22Rv1 (cell line): ENCODE measurements at regions not wholly inside any gene's neighbourhood (a gene's known extent, or its start where the extent isn't known, plus 50 kb on each side); places are given as distances from the start of the nearest gene placed in this dataset.

Experiments used
- CTCF ChIP-seq: fragments of 450-650 bp; IDR thresholded peaks from 2 replicates; pipeline ENCODE4 v1.5.1; 2017; ENCODE audit warnings: mild to moderate bottlenecking
- ZFX ChIP-seq: fragments of 450-650 bp; IDR thresholded peaks from 2 replicates; pipeline ENCODE4 v1.6.1; 2017; ENCODE audit warnings: antibody characterized with exemption, borderline replicate concordance

- no peak for TF ChIP-seq CTCF
- no peak for TF ChIP-seq ZFX
Measured at GRCh38 chr6:91632308-91632707, 1045.4 kb upstream of the MAP3K7 start.
